ENCODE measurements at regions not wholly inside any gene's neighbourhood (a gene's known extent, or its start where the extent isn't known, plus 50 kb on each side); places are given as distances from the start of the nearest gene placed in this dataset.

DNA sequence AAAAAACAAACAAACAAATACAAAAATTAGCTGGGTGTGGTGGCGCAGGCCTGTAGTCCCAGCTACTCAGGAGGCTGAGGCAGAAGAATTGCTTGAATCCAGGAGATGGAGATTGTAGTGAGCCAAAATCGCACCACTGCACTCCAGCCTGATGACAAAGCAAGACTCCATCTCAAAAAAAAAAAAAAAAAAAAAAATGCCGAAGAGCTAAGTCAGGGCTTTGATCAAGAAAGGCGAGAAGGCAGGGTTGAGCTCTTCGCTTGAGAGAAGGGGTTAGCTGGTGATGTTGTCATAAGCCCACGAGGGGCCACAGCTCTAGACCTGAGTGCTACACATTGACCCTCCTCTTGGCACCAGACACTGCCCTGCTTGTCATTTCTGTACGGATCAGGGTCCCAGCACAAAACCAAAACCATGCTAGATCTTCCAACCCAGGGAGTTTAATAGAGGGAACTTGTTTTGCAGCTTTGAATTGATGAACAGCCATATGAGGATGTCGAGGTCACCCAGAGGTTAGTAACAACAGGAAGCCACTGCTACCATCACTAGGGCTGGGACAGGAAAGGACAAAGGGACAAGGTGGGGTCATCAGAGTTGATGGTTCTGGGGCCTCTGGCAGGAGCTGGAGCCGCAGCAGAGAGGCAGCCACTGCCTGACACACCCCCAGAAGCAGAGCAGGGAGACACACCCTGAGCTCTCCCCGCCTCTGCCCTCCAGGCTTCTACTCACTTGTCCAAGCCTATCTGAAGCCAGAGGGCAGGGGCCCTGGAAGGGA, 122.7 kb downstream of the SNX5 start:
- TF ChIP-seq EZH2 (IDR thresholded peaks at IDR 0.05; ENCODE audit: borderline replicate concordance, low read length) = no peak
- TF ChIP-seq, protein P1, sequence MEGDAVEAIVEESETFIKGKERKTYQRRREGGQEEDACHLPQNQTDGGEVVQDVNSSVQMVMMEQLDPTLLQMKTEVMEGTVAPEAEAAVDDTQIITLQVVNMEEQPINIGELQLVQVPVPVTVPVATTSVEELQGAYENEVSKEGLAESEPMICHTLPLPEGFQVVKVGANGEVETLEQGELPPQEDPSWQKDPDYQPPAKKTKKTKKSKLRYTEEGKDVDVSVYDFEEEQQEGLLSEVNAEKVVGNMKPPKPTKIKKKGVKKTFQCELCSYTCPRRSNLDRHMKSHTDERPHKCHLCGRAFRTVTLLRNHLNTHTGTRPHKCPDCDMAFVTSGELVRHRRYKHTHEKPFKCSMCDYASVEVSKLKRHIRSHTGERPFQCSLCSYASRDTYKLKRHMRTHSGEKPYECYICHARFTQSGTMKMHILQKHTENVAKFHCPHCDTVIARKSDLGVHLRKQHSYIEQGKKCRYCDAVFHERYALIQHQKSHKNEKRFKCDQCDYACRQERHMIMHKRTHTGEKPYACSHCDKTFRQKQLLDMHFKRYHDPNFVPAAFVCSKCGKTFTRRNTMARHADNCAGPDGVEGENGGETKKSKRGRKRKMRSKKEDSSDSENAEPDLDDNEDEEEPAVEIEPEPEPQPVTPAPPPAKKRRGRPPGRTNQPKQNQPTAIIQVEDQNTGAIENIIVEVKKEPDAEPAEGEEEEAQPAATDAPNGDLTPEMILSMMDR (conservative IDR thresholded peaks at IDR 0.05 in 1 of 2, IDR thresholded peaks at IDR 0.05 in 1 of 2; ENCODE audit: extremely low read depth in 1 of 2, insufficient read depth in 1 of 2, low read depth in 1 of 2, low read length in 2 of 2) = no peak

All from mammary epithelial cell (primary cell).